DND-41 (cell line): ENCODE measurements at regions not wholly inside any gene's neighbourhood (a gene's known extent, or its start where the extent isn't known, plus 50 kb on each side); places are given as distances from the start of the nearest gene placed in this dataset.

Experiments used
- ATAC-seq: fragments of 200-7000 bp; cut with Tn5 transposase; 3 replicates; pipeline ENCODE4 v1.9.1; 2021; ENCODE audit warnings: low read depth; ENCODE audit not compliant: insufficient read depth
- DNase-seq: peaks from one replicate; pipeline ENCODE4 v3.0.0-alpha.2; 2020
- H2AFZ ChIP-seq: 2 replicates; pipeline ENCODE4 v1.6.0; 2012; ENCODE audit warnings: low read depth, low read length
- H3K27ac ChIP-seq: 2 replicates; pipeline ENCODE4 v1.5.1; 2012; ENCODE audit warnings: low read length, inconsistent platforms
- H3K27me3 ChIP-seq: fragments of 200-600 bp; sonication (generic); 2 replicates; pipeline ENCODE4 v1.6.0; 2012; ENCODE audit warnings: low read length, mild to moderate bottlenecking, inconsistent platforms; ENCODE audit not compliant: insufficient read depth, poor library complexity
- H3K36me3 ChIP-seq: 2 replicates; pipeline ENCODE4 v1.5.1; 2012; ENCODE audit warnings: low read length, inconsistent platforms; ENCODE audit not compliant: insufficient read depth
- H3K4me1 ChIP-seq: 2 replicates; pipeline ENCODE4 v1.5.1; 2012; ENCODE audit warnings: mild to moderate bottlenecking, low read length; ENCODE audit not compliant: insufficient read depth
- H3K4me2 ChIP-seq: 2 replicates; pipeline ENCODE4 v1.6.0; 2012; ENCODE audit warnings: mild to moderate bottlenecking, moderate library complexity, low read length, inconsistent platforms; ENCODE audit not compliant: insufficient read depth
- H3K4me3 ChIP-seq, 2 experiments: fragments of 200-600 bp in 1 of 2; shearing (Covaris generic) in 1 of 2; 2 replicates each; pipeline ENCODE4 v1.5.1; 2012 to 2016; ENCODE audit warnings: inconsistent platforms in 2 of 2, low read length in 2 of 2, mild to moderate bottlenecking in 2 of 2, low read depth in 1 of 2, moderate library complexity in 1 of 2
- H3K79me2 ChIP-seq: 2 replicates; pipeline ENCODE4 v1.6.0; 2012; ENCODE audit warnings: low read length, inconsistent platforms; ENCODE audit not compliant: insufficient read depth
- H3K9ac ChIP-seq: 2 replicates; pipeline ENCODE4 v1.6.0; 2012; ENCODE audit warnings: low read depth, mild to moderate bottlenecking, inconsistent platforms, low read length, moderate library complexity
- H3K9me3 ChIP-seq: 2 replicates; pipeline ENCODE4 v1.5.1; 2012; ENCODE audit warnings: low read length, moderate library complexity, mild to moderate bottlenecking, inconsistent platforms; ENCODE audit not compliant: insufficient read depth, severe bottlenecking
- H4K20me1 ChIP-seq: 2 replicates; pipeline ENCODE4 v1.6.0; 2012; ENCODE audit warnings: low read length; ENCODE audit not compliant: insufficient read depth
- EZH2 ChIP-seq: IDR thresholded peaks from 3 replicates; pipeline ENCODE4 v1.6.1; 2012; ENCODE audit warnings: borderline replicate concordance, low read depth, mild to moderate bottlenecking, moderate library complexity, low read length, inconsistent platforms; ENCODE audit not compliant: severe bottlenecking
- TF ChIP-seq, protein P1 (sequence below): IDR thresholded peaks from 2 replicates; pipeline ENCODE4 v1.5.1; 2012; ENCODE audit warnings: borderline replicate concordance, low read length, moderate library complexity, mild to moderate bottlenecking; ENCODE audit not compliant: poor library complexity, severe bottlenecking; ENCODE audit errors: extremely low read depth

DNA sequence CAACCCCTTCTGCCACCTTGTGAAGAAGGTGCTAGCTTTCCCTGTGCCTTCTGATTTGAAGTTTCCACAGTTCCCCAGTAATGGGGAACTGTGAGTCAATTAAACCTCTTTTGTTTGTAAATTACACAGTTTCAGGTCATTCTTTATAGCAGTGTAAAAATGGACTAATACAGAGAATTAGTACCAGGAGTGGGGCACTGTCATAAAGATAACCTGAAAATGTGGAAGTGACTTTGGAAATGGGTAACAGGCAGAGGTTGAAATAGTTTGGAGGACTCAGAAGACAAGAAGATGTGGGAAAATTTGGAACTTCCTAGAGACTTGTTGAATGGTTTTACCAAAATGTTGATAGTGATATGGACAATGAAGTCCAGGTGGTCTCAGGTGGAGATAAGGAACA is 131.0 kb upstream of the HAND2 start:
- no peaks in the 10 kb centered on the region for H3K9me3 ChIP-seq
- H3K79me2 ChIP-seq: no peaks in the 10 kb centered on the region

GRCh38 chr4:173656898-173657297 is 126.9 kb upstream of the HAND2 start:
- TF ChIP-seq EZH2: no peak
- TF ChIP-seq, protein P1, sequence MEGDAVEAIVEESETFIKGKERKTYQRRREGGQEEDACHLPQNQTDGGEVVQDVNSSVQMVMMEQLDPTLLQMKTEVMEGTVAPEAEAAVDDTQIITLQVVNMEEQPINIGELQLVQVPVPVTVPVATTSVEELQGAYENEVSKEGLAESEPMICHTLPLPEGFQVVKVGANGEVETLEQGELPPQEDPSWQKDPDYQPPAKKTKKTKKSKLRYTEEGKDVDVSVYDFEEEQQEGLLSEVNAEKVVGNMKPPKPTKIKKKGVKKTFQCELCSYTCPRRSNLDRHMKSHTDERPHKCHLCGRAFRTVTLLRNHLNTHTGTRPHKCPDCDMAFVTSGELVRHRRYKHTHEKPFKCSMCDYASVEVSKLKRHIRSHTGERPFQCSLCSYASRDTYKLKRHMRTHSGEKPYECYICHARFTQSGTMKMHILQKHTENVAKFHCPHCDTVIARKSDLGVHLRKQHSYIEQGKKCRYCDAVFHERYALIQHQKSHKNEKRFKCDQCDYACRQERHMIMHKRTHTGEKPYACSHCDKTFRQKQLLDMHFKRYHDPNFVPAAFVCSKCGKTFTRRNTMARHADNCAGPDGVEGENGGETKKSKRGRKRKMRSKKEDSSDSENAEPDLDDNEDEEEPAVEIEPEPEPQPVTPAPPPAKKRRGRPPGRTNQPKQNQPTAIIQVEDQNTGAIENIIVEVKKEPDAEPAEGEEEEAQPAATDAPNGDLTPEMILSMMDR: no peak
- Histone ChIP-seq H2AFZ (no peak overlapping the region), H3K4me2 (no peak overlapping the region), H4K20me1 (no peaks in the 10 kb centered on the region), H3K9me3 (no peaks in the 10 kb centered on the region), H3K4me3 (no peak overlapping the region), H3K27ac (no peak overlapping the region), H3K36me3 (no peaks in the 10 kb centered on the region), H3K27me3 (peaks cover 6% of the 10 kb centered on the region), H3K79me2 (no peaks in the 10 kb centered on the region), H3K9ac (no peak overlapping the region), H3K4me1 (no peaks in the 10 kb centered on the region)
- no peak for DNase-seq
- no peak for ATAC-seq

More for the DNA sequence above, 131.0 kb upstream of the HAND2 start:
- no peak for ATAC-seq
- Histone ChIP-seq H3K4me3 (no peak overlapping the region), H3K27ac (no peak overlapping the region), H3K9ac (no peak overlapping the region), H3K36me3 (no peaks in the 10 kb centered on the region), H4K20me1 (no peaks in the 10 kb centered on the region), H2AFZ (no peak overlapping the region), H3K4me2 (no peak overlapping the region), H3K4me1 (no peaks in the 10 kb centered on the region), H3K27me3 (peaks cover 6% of the 10 kb centered on the region)
- DNase-seq: no peak
- TF ChIP-seq, protein P1: no peak
- TF ChIP-seq EZH2: no peak

GRCh38 chr4:173652283-173652931 is 122.4 kb upstream of the HAND2 start:
- no peak overlapping the region for H3K27ac ChIP-seq
- no peaks in the 10 kb centered on the region for H4K20me1 ChIP-seq
- no peak for ATAC-seq
- H3K27me3 ChIP-seq: peaks cover 6% of the 10 kb centered on the region
- H3K9ac ChIP-seq: no peak overlapping the region
- H3K79me2 ChIP-seq: no peaks in the 10 kb centered on the region
- H3K4me1 ChIP-seq: no peaks in the 10 kb centered on the region
- H3K4me2 ChIP-seq: no peak overlapping the region
- H3K36me3 ChIP-seq: no peaks in the 10 kb centered on the region
- H2AFZ ChIP-seq: no peak overlapping the region
- TF ChIP-seq, protein P1: no peak
- TF ChIP-seq EZH2: no peak
- H3K9me3 ChIP-seq: no peaks in the 10 kb centered on the region
- no peak overlapping the region for H3K4me3 ChIP-seq
- no peak for DNase-seq
